Stimulated activated CD4-positive, alpha-beta T cell treated with anti-CD3 and anti-CD28 coated beads, Interleukin-1b, Interleukin-23, amount 100 ng/mL, for 48 hours (primary cell): ENCODE measurements at regions not wholly inside any gene's neighbourhood (a gene's known extent, or its start where the extent isn't known, plus 50 kb on each side); places are given as distances from the start of the nearest gene placed in this dataset.

Experiments used
- DNase-seq: peaks from one replicate; pipeline ENCODE4 v3.0.0-alpha.2; 2020

DNA sequence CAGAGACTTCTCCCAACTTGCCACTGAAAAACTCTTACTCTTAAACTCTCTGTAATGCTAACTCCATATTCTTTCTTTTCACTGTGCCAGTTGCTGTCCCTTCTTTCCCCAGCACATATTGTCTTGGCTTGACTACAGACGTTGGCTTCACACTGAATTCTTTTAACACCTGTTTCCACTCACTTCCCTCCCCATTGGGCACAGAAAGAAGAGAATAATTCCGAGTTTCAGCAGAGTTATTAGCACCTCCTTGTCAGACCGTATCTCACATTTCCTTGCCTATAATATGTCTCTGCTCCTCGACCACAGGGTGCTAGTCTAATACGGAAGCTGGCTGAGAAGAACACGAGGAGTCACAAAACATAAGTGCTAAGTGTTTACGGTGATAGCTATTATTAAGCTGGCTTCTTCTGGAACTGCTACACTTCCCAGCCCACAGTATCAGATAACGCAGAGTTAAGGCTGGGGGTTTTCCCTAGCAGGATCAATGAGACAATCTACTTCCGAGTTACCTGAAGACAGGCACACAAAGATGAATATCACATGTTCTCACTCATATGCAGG, 188.5 kb upstream of the CDH8 start:
- no peak for DNase-seq

DNA sequence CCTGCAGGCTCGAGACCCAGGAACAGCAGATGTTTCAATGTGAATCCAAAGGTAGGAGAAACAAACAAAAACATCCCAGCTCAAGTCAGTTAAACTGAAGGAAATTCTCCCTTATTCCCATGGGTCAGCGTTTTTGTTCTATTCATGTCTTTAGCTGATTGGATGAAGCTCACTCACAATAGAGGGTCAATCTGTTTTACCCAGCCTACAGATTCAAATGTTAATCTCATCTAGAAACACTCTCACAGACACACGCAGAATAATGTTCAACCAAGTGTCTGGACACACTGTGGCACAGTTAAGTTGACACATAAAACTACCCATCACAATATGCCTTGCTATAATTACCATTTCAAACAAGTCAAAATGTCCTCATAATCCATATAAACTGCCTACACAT, 180.6 kb upstream of the CDH8 start:
- DNase-seq, result no peak

DNA sequence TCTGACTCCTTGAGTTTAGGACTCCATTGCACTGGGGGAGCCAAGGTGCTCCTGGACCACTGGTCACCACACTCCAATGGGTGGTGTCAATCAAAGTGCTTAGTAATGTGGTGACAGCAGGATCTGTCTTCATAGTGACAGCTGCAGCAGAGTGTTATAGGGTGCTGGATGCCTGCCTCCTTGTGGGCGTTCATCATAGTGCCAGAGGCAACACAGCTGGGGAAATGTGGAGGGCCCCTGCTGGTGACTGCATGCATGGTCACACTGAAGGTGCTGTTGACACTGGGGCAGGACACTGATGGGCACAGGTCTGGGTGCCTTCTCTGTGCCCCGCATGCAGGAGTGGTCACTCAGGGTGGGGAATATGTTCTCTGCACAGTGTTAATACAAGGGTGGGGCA, 177.5 kb upstream of the CDH8 start:
- DNase-seq, result no peak

DNA sequence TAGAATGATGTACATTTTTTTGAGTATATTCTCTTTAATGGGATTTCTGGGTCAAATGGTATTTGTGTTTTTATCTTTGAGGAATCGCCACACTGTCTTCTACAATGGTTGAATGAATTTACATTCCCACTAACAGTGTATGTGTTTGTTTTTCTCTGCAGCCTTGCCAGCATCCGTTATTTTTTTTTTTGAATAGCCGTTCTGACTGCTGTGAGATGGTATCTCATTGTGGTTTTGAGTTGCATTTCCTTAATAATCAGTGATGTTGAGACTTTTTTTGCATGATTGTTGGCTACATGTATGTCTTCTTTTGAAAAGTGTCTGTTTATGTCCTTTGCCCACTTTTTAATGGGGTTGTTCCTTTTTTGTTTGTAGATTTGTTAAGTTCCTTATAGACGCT, 172.7 kb upstream of the CDH8 start:
- no peak for DNase-seq

DNA sequence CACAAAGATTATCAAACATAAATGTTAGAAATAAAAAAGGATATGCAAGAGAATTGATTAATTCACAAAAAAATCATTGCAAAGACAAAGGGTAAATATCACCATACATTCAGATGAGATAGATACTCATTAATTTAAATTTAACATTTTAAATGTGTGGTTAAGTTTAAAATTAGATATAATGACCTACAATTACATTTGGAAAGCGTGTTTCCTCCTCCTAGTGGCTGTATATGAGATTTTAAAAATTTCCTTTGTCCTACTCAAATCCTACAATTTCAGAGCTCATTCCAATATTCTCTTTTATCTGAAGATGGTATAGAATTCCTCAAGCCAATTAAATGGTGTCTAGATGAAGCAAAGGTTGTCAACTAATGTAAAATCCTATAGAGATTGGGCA, 169.2 kb upstream of the CDH8 start:
- no peak for DNase-seq

DNA sequence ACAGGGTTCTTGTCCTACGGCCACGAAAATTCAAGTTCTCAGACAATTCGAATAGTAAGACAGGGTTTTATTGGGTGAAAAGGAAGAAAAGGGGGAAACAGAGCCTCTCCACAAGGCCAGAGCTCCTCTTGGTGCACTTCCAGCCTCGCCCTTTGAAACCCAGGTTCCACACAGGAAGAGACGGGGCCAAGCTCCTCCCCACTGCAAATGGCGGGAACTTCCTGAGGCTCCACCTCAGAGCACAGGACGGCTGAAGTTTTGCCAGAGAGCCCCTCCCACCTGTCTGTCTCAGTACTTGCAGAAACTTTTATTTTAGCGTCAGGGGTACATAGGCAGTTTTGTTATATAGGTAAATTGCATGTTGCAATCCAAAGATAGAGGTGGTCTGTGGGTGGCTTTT, 165.7 kb upstream of the CDH8 start:
- DNase-seq, result no peak

DNA sequence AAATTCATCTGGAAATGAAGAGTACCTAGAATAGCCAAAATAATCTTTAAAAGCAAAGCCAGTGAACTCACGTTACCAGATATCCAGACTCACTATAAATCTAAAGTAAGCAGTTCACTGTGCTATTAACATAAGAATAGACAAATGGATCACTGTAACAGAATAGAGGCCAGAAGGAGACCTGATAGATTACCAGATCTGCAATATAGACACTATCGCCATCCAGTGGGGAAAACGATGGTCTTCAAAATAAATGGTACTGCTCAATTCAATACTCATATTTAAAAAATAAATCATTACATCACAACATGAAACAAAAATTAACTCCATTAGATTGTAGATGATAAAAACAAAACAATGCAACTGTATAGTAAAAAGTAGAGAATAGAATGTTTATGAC, 158.6 kb upstream of the CDH8 start:
- DNase-seq, result no peak

DNA sequence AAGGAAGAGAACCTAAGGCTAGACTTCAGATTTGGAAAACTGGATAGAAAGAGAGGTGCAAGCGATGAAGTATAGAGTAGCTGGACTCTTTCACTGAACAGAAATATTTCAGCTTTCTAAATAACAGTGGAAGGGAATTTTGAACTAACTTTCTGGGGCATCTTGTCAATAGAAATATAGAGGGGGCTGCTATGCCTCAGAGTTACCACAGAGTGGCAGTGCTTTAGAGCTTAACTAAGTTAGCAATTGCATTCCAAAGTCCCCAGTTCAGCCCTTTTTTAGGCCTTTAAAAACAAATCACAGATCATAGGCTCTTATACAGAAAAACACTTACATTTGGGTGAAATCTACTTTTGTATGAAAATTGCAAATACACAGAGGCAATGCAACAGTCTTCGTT, 154.2 kb upstream of the CDH8 start:
- no peak for DNase-seq

DNA sequence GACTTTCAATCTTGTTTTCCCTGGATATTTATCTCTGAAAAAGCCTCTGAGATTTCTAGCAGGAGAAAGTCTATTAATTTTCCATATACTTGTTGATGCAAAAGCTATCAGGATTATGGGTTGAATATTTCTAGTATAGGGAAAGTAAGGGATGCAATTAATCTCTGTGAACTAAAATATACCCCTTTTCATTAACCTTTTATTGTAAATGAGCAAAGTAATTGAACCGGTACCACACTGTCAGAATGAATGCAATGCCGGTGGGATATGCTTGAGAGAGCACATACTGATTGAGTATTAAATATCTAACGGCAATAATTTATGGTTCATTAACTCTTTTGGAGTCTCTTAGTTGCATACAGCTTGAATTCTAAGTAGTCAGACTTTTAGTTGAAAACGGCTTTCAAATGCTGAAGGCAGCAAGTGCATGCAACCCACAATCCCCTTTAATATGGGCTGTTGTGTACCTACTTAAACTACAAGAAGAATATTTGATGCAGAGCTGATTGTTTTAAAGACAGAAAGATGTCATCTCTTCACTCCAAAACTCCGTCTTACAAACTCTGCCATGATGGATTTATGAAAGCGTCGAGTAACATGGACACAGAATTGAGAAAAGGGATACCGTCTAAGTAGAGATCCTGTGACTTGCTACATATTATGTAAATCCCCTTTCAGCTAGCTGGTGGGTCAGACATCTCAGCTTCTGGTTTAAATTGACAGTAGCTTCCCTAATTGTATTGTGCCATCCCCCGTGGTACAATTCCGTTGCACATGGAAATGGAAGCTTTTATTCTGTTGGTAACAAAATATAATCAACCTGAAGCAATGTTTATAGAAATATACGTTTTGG, 141.3 kb upstream of the CDH8 start:
- no peak for DNase-seq

DNA sequence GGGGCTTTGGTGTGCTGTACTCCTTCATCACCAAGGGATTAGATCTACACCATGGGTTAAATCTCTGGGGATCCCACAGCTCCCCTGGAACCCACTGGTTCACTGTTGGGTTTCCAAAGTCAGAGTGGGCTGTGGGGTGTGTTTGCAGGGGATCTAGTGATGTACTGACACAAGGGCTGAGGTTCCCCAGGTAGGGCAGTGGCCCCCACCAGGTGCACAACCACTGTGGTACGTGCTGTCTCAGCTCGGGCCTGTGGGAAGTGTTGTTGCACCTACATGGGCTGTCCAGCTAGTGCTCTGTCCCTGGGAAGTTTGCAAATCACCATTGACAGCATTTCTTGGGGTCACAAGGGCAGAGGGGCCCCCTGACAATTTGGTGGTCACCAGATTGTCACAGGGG, 134.4 kb upstream of the CDH8 start:
- DNase-seq, result no peak

DNA sequence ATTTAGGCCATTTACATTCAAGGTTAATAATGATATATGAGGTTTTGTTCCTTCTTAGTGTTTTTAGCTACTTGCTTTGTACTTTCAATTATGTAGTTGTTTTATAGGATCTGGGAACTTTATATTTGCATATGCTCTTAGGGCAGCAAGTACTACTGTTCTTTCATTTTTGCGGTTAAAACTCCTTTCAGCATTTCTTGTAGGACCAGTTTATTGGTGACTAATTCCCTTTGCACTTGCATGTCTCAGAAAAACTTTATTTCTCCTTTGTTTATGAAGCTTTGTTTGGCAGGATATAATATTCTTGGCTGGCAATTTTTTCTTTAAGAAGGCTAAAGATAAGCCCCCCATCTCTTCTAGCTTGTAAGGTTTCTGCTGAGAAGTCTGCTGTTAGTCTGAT, 131.3 kb upstream of the CDH8 start:
- no peak for DNase-seq

DNA sequence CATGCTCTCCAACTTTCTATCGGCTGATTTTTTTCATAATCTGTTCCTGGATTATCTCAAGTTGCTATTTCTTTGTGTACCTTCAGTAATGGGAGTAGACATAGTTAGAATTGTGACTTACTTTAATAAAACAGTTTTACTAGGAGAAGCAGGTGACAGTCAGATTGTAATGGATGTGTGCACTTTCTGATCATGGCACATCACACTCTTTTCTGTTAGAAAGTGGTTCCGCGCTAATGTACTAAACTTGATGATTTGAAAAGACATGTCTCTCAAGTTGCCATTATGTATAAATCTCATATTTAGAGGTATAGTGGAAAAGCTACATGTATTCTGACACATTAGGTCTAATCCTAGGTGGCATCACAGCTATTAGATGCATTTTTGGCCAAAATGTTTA, 121.3 kb upstream of the CDH8 start:
- DNase-seq, result no peak

DNA sequence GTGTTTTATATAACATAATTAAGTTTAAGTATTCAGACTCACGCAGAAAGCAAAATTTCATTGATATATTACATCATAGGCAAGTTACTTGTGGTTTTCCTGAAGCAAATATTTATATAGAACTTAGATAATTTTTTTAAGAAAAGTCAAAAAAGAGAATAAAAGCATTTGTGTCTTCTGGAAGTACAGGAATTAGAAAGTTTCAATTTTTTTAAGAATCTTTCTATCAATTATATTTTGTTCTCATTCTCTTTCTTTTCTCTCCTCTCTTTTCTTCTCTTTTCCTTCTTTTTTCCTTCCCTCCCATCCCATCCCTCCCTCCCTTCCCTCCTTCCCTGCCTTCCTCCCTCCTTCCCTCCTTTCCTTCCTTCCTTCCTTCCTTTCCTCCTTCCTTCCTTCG, 120.7 kb upstream of the CDH8 start:
- DNase-seq, result no peak

DNA sequence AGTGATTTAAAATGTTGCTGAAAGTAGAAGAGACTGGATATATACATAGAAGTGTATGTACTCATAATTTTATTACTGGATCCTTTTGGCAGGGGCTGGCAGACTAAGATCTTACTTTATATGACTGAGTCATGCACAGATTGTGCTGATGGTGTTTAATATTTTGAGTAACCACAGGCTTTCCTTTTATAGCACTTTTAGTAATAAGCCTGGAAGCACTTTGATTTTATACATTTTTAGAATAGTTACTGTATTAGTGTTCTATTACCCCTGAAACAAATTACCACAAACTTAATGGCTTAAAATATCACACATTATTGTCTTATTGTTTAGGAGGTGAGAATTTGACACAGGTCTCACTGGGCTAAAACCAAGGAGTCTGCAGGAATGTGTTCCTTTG, 113.4 kb upstream of the CDH8 start:
- DNase-seq, result no peak

DNA sequence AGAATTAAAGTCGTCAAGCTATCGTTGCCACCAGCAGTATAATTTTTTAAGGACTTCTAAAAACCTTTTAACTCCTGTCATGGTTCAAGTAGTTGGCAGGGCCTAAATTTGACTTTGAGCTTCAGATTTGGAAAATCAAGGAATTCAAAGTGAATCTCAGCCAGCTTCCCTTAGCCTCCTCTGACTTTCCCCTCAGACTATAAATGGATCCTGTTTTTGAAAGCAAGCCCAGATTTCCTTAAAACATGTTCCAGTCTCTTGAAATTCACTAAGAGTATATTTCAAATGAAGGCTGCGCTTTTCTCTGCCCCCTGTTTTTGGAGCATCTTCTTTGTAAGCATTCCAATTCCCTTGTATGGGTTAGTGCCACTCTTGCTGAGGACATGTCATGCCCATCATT, 101.8 kb upstream of the CDH8 start:
- no peak for DNase-seq

DNA sequence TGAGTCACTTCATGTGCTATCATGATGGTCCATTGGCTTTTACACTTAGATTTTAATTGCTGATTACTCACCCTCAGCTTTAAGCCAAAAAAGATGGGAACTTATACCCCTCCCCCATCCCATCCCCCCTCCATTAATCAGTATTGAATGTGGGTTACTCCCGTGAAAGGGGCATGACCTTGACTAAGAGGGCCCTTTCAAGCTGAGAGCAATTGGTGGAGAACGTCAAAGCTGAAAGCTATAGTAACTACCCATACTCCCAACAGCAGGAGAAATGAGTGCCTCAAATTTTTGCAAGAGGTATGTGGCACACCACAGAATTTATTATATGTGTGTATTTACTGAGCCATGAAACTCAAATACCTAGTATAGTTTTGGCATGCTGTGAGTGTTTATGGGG, 99.7 kb upstream of the CDH8 start:
- DNase-seq, result no peak

DNA sequence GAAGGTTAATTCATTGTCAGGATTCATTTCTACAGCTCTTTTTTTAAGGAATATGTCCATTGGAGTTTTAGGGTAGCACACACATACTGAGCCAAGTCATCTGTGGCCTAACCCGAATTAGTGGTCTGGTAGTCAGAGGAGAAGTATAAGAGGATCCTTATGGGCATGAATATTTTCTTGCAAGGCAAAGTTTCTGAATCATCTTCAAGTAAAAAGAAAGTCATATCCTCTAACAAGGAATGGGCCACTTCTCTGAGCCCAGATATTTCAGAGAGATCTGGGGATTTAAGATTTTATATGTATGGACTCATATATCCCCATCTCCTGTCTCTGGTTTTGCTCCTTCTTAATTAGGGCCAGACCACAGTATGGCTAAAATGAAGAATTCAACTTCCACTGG, 99.2 kb upstream of the CDH8 start:
- no peak for DNase-seq

DNA sequence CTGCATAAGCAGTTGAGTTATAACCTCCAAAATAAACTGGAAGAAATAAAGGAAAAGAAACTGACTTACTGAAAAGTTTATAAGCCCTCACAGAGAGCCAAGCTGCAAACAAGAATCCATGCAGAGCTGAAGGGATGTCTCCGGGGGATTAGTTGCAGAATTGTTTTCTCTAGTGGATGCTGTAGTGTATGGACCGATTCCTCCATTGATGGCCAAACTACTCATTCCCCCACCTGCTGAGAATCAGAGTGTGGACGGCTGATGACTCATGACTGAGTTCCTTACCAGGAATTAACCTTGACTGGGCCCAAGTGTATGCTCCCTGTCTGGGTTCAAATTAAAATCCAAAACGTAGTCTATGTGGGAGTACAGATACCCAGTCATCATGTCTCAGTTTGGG, 93.9 kb upstream of the CDH8 start:
- no peak for DNase-seq

DNA sequence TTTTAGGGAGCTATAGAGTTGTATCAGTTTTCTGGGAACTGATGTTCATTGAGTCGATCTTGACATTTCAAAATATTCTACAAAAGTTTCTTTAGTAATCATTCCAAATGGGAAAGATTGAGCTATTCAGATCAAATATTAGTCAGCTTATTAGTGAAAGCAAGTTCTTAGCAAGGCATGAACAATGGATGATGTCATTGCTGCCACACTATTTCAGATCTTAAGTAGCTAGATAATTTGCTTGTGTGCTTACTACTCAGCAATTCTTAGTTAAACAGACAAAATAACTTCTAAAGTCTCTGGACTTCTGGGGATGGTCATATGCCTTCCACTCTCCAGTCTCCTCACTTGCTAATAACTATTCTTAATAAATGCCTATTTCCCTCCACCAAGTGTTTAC, 69.0 kb upstream of the CDH8 start:
- no peak for DNase-seq

DNA sequence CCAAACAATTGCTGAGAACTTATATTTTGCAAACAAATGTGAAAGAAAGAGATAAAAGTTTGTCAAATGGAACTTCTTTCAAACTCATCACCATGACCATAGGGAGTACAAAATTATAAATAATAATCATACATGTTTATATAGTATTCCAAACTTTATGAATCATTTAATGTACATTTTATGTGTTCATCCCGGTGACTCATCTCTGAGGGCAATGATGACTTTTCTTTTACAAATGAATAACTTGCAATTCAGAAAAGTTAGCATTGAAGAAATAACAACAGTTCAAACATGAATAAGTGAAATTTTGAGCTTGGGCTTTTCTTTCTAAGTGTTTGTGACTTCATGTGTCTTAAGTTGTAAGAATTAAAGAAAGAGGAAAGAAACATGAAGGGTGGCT, 66.3 kb upstream of the CDH8 start:
- DNase-seq, result no peak

DNA sequence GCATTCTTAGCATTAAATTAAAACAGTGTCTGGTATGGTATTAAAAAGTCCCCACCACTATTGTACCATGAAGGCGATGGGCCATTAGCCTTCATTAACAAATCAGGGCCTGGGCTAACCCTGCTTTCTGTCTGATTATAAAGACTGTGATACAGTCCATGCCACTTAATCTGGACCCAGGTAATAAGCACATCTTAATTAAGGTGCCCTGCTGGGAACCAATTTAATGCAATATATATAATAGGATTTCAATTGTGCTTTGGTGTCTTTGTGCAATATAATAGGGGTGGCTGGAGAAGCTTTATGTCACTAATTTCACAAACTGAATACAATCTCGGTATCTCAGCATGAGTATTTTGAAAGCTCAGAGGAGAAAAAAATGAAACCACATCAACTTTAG, 64.4 kb upstream of the CDH8 start:
- no peak for DNase-seq

DNA sequence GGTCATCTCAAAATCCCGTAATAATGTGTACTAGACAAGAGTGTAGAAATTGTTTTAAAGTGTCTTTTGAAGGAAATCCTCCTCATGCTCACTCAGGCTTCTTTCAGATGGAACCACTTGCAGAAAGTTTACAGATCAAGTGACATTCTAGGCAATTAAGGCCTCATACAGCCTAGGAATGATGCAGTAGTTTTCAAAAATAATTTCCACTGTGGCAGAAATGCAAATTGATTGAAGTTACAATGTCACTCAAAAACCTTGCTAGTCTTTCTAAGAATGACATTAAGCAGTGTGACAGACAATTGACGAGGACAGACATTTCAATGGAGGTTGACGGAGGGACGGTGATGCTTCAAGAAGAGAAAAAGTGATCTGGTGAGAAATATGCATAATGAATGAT, 53.5 kb upstream of the CDH8 start:
- no peak for DNase-seq

DNA sequence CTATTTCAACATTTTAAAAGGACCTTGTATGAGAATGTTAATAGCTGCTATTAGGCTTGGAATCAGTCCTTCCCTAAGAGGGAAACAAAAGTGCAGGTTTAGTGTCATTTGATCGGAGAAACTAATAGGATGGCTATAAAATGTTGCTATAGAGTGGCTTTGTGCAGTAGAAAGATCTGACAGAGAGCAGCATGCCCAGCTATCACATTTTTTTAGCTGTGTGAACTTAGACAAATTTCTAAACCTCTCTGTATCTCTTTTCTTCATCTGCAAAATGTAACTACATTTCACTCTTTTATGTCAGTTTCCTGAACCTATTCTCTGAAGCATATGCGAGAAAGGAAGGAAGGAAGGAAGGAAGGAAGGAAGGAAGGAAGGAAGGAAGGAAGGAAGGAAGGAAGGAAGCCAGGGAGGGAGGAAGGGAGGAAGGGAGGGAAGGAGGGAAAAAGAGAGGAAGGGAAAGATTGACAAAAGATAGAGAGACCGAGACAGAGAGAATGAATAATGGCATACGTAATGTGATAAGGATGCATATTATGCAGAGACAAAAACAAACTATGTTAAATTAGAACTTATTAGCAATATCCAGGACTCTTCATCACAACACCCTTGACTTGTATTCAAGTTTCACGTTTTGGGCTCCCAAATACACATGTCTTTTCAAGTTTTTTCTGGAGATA, 52.6 kb upstream of the CDH8 start:
- DNase-seq, result no peak
